Loucy (cell line): ENCODE measurements at regions not wholly inside any gene's neighbourhood (a gene's known extent, or its start where the extent isn't known, plus 50 kb on each side); places are given as distances from the start of the nearest gene placed in this dataset.

ENCODE experiments used
- H2AFZ ChIP-seq: fragments of 200-600 bp; sonication (generic); 2 replicates; pipeline ENCODE4 v1.6.0; 2016; ENCODE audit warnings: antibody characterized with exemption, mild to moderate bottlenecking, low read length, moderate library complexity
- H3F3A ChIP-seq: fragments of 200-600 bp; 2 replicates; pipeline ENCODE4 v1.6.0; 2016; ENCODE audit warnings: antibody characterized with exemption, low read depth, mild to moderate bottlenecking
- H3K27me3 ChIP-seq: fragments of 200-600 bp; sonication (generic); 2 replicates; pipeline ENCODE4 v1.6.1; 2014; ENCODE audit warnings: low read length, mild to moderate bottlenecking; ENCODE audit not compliant: insufficient read depth, poor library complexity, severe bottlenecking
- H3K36me3 ChIP-seq: fragments of 200-600 bp; sonication (generic); 2 replicates; pipeline ENCODE4 v1.6.1; 2016; ENCODE audit warnings: low read length; ENCODE audit not compliant: insufficient read depth
- H3K4me1 ChIP-seq: fragments of 200-600 bp; sonication (generic); 2 replicates; pipeline ENCODE4 v1.5.1; 2014; ENCODE audit warnings: low read length, mild to moderate bottlenecking; ENCODE audit not compliant: insufficient read depth, poor library complexity, severe bottlenecking
- H3K4me2 ChIP-seq: fragments of 200-600 bp; sonication (generic); 2 replicates; pipeline ENCODE4 v1.6.0; 2014; ENCODE audit warnings: antibody characterized with exemption, low read length, low read depth, mild to moderate bottlenecking; ENCODE audit not compliant: poor library complexity, severe bottlenecking
- H3K4me3 ChIP-seq: fragments of 200-600 bp; sonication (generic); 2 replicates; pipeline ENCODE4 v1.5.1; 2014; ENCODE audit warnings: low read length, mild to moderate bottlenecking, mixed read lengths; ENCODE audit not compliant: poor library complexity, severe bottlenecking
- H3K79me2 ChIP-seq: fragments of 200-600 bp; sonication (generic); 2 replicates; pipeline ENCODE4 v1.6.1; 2014; ENCODE audit warnings: low read length; ENCODE audit not compliant: insufficient read depth
- H3K9ac ChIP-seq: fragments of 200-600 bp; sonication (generic); 2 replicates; pipeline ENCODE4 v1.6.0; 2014; ENCODE audit warnings: mild to moderate bottlenecking, low read depth, low read length, moderate library complexity; ENCODE audit not compliant: poor library complexity, severe bottlenecking
- H3K9me2 ChIP-seq: fragments of 200-600 bp; sonication (generic); replicated peaks from 2 replicates; pipeline ENCODE4 v1.6.1; 2016; ENCODE audit warnings: low read depth, low read length, mixed read lengths
- H3K9me3 ChIP-seq: fragments of 200-600 bp; sonication (generic); 2 replicates; pipeline ENCODE4 v1.6.1; 2014; ENCODE audit warnings: mild to moderate bottlenecking, antibody characterized with exemption, low read length, low read depth; ENCODE audit not compliant: insufficient read depth
- H4K20me1 ChIP-seq: fragments of 200-600 bp; sonication (generic); 2 replicates; pipeline ENCODE4 v1.6.0; 2014; ENCODE audit warnings: antibody characterized with exemption, low read length, mild to moderate bottlenecking; ENCODE audit not compliant: insufficient read depth, poor library complexity, severe bottlenecking
- EZH2phosphoT487 ChIP-seq: fragments of 200-600 bp; IDR thresholded peaks from 2 replicates; pipeline ENCODE4 v1.6.1; 2018; ENCODE audit warnings: antibody characterized with exemption, mild to moderate bottlenecking, moderate library complexity, borderline replicate concordance
- TF ChIP-seq, protein P1 (sequence below): fragments of 200-600 bp; sonication (generic); conservative IDR thresholded peaks from 2 replicates; pipeline ENCODE4 v1.5.1; 2014; ENCODE audit warnings: mild to moderate bottlenecking, antibody characterized with exemption, low read length

DNA sequence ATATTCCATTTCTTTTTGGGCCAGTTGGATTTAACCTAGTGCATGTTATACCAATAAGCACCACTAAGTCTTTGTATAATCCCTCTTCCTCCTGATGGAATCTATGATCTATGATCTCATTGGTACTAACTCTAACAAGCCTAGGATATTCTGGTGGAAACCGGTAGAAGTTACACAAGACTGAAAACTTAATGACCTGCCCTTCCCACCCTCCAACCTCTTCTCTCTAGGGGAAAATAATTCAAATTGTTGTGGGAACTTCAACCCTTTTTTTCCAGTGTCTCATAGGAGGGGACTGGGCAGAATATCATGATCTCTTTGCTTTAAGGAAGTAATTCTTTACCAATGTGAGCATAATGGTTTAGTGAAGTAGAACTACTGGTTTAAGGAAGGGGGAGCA is 289.5 kb upstream of the BOD1L1 start:
- H3K9ac ChIP-seq: no peak overlapping the region

GRCh38 chr4:13918110-13918509 is 290.6 kb upstream of the BOD1L1 start:
- Histone ChIP-seq H3K4me2 (no peak overlapping the region), H3K4me3 (no peak overlapping the region), H3K27me3 (no peaks in the 10 kb centered on the region), H3K36me3 (no peaks in the 10 kb centered on the region), H3K79me2 (no peaks in the 10 kb centered on the region), H4K20me1 (no peaks in the 10 kb centered on the region), H3K9me3 (no peaks in the 10 kb centered on the region), H2AFZ (no peak overlapping the region), H3K4me1 (peaks cover 10% of the 10 kb centered on the region), H3F3A (no peaks in the 10 kb centered on the region), H3K9me2 (no peaks in the 10 kb centered on the region), H3K9ac (no peak overlapping the region)
- TF ChIP-seq, protein P1, sequence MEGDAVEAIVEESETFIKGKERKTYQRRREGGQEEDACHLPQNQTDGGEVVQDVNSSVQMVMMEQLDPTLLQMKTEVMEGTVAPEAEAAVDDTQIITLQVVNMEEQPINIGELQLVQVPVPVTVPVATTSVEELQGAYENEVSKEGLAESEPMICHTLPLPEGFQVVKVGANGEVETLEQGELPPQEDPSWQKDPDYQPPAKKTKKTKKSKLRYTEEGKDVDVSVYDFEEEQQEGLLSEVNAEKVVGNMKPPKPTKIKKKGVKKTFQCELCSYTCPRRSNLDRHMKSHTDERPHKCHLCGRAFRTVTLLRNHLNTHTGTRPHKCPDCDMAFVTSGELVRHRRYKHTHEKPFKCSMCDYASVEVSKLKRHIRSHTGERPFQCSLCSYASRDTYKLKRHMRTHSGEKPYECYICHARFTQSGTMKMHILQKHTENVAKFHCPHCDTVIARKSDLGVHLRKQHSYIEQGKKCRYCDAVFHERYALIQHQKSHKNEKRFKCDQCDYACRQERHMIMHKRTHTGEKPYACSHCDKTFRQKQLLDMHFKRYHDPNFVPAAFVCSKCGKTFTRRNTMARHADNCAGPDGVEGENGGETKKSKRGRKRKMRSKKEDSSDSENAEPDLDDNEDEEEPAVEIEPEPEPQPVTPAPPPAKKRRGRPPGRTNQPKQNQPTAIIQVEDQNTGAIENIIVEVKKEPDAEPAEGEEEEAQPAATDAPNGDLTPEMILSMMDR: no peak
- no peak for TF ChIP-seq EZH2phosphoT487

More for the DNA sequence above, 289.5 kb upstream of the BOD1L1 start:
- Histone ChIP-seq H4K20me1 (no peaks in the 10 kb centered on the region), H3K9me2 (no peaks in the 10 kb centered on the region), H3K27me3 (no peaks in the 10 kb centered on the region), H3F3A (no peaks in the 10 kb centered on the region), H3K4me3 (no peak overlapping the region), H3K4me2 (no peak overlapping the region), H3K4me1 (peaks cover 8% of the 10 kb centered on the region), H3K36me3 (no peaks in the 10 kb centered on the region), H3K9me3 (no peaks in the 10 kb centered on the region), H3K79me2 (no peaks in the 10 kb centered on the region), H2AFZ (no peak overlapping the region)
- TF ChIP-seq, protein P1: no peak
- no peak for TF ChIP-seq EZH2phosphoT487

GRCh38 chr4:13918991-13919441 is 291.5 kb upstream of the BOD1L1 start:
- no peaks in the 10 kb centered on the region for H3F3A ChIP-seq
- H3K36me3 ChIP-seq: no peaks in the 10 kb centered on the region
- no peaks in the 10 kb centered on the region for H3K79me2 ChIP-seq
- no peaks in the 10 kb centered on the region for H3K27me3 ChIP-seq
- no peaks in the 10 kb centered on the region for H3K9me2 ChIP-seq
- TF ChIP-seq, protein P1: no peak
- TF ChIP-seq EZH2phosphoT487: no peak
- H3K9ac ChIP-seq: no peak overlapping the region
- no peak overlapping the region for H3K4me2 ChIP-seq
- H3K4me1 ChIP-seq: peaks cover 10% of the 10 kb centered on the region
- H2AFZ ChIP-seq: no peak overlapping the region
- H4K20me1 ChIP-seq: no peaks in the 10 kb centered on the region
- H3K9me3 ChIP-seq: no peaks in the 10 kb centered on the region
- H3K4me3 ChIP-seq: no peak overlapping the region
